NCI-H446 (cell line): ENCODE measurements at regions not wholly inside any gene's neighbourhood (a gene's known extent, or its start where the extent isn't known, plus 50 kb on each side); places are given as distances from the start of the nearest gene placed in this dataset.
"Not testable (repeated sequence)": the region's sequence is repeated elsewhere in the genome, so short reads cannot be mapped to it uniquely, and the experiment has no call there.

Experiments
- DNase-seq, 2 experiments: peaks; one replicate each; lab custom pipeline; 2025; lab: John Stamatoyannopoulos, UW

- DNase-seq, result no peak
Measured at GRCh38 chr3:161600173-161600572, 103.6 kb downstream of the OTOL1 start.

- DNase-seq, result no peak
Measured at GRCh38 chr3:161602475-161602874, 105.9 kb downstream of the OTOL1 start.

GRCh38 chr3:161602918-161603317 lies 106.3 kb downstream of the OTOL1 start:
- DNase-seq, result no peak

- no peak for DNase-seq
Measured at GRCh38 chr3:161607056-161607455, 110.4 kb downstream of the OTOL1 start.

GRCh38 chr3:161619351-161619750 lies 122.7 kb downstream of the OTOL1 start:
- DNase-seq, result no peak

GRCh38 chr3:161630794-161631193 lies 134.2 kb downstream of the OTOL1 start:
- DNase-seq, result no peak

GRCh38 chr3:161631536-161631935 lies 134.9 kb downstream of the OTOL1 start:
- no peak for DNase-seq

GRCh38 chr3:161637559-161637958 lies 141.0 kb downstream of the OTOL1 start:
- no peak for DNase-seq

GRCh38 chr3:161639095-161639494 lies 142.5 kb downstream of the OTOL1 start:
- DNase-seq, result not testable (repeated sequence)

- no peak for DNase-seq
Measured at GRCh38 chr3:161640181-161640580, 143.6 kb downstream of the OTOL1 start.

- no peak for DNase-seq
Measured at GRCh38 chr3:161641287-161641686, 144.7 kb downstream of the OTOL1 start.

GRCh38 chr3:161644891-161645635 lies 148.5 kb downstream of the OTOL1 start:
- no peak for DNase-seq

GRCh38 chr3:161647936-161648470 lies 151.4 kb downstream of the OTOL1 start:
- DNase-seq, result no peak

GRCh38 chr3:161649900-161650484 lies 153.4 kb downstream of the OTOL1 start:
- no peak for DNase-seq

GRCh38 chr3:161657786-161658185 lies 161.2 kb downstream of the OTOL1 start:
- DNase-seq, result no peak

- DNase-seq, result no peak
Measured at GRCh38 chr3:161671141-161671540, 174.5 kb downstream of the OTOL1 start.

GRCh38 chr3:161672478-161672877 lies 175.9 kb downstream of the OTOL1 start:
- DNase-seq, result no peak

- DNase-seq, result no peak
Measured at GRCh38 chr3:161673866-161674265, 177.3 kb downstream of the OTOL1 start.

GRCh38 chr3:161674402-161674801 lies 177.8 kb downstream of the OTOL1 start:
- no peak for DNase-seq

GRCh38 chr3:161681831-161682230 lies 185.2 kb downstream of the OTOL1 start:
- not testable (repeated sequence) for DNase-seq

GRCh38 chr3:161682715-161683114 lies 186.1 kb downstream of the OTOL1 start:
- DNase-seq, result no peak

- DNase-seq, result no peak
Measured at GRCh38 chr3:161689584-161690298, 193.1 kb downstream of the OTOL1 start.

GRCh38 chr3:161690299-161690620 lies 193.7 kb downstream of the OTOL1 start:
- no peak for DNase-seq
